H1 (cell line): ENCODE measurements at regions not wholly inside any gene's neighbourhood (a gene's known extent, or its start where the extent isn't known, plus 50 kb on each side); places are given as distances from the start of the nearest gene placed in this dataset.

Experiments used
- BRCA1 ChIP-seq: IDR thresholded peaks from 2 replicates; pipeline ENCODE4 v1.6.1; 2012; ENCODE audit warnings: low read depth, low read length, improper control_type of control experiment
- CHD1 ChIP-seq: IDR thresholded peaks from 2 replicates; pipeline ENCODE4 v1.6.1; 2012; ENCODE audit warnings: low read depth, low read length, improper control_type of control experiment
- EGR1 ChIP-seq: IDR thresholded peaks from 2 replicates; pipeline ENCODE4 v1.6.1; 2011; ENCODE audit warnings: low read depth, low read length, borderline replicate concordance
- JUND ChIP-seq: IDR thresholded peaks from 2 replicates; pipeline ENCODE4 v1.6.1; 2011; ENCODE audit warnings: mild to moderate bottlenecking, improper control_type of control experiment, low read length
- POLR2AphosphoS5 ChIP-seq: IDR thresholded peaks from 2 replicates; pipeline ENCODE4 v1.6.1; 2011; ENCODE audit warnings: low read depth, low read length

DNA sequence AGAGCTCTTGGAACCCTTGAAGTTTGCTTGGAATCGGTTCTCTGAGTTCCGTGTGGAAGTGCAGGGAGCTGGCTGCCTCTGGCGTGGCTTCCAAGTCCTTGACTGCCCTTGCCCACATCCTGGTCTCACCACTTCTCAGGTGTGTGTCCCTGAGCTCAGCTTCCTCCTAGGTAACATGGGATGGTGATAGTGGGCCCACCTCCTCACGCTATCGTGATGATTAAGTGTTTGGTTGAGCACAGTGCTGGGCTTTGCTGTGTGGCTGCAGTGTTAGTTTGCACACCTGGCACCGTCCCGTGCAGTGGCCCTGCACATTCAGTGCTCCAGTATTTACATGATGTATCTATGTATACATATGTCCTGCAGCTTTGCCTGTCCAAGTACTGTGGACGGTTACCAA is 81.5 kb downstream of the CLDN34 start (continued):
- TF ChIP-seq EGR1 = no peak
- no peak for TF ChIP-seq CHD1
- TF ChIP-seq POLR2AphosphoS5 = no peak
- no peak for TF ChIP-seq BRCA1
- TF ChIP-seq JUND = no peak
